GM21528 (cell line): ENCODE measurements at regions not wholly inside any gene's neighbourhood (a gene's known extent, or its start where the extent isn't known, plus 50 kb on each side); places are given as distances from the start of the nearest gene placed in this dataset.

ENCODE experiments used
- ATAC-seq: cut with Tn5 transposase; IDR thresholded peaks from one replicate; pipeline ENCODE4 v1.9.1; 2021; ENCODE audit warnings: mild to moderate bottlenecking, moderate library complexity; ENCODE audit not compliant: unreplicated experiment, low FRiP score

DNA sequence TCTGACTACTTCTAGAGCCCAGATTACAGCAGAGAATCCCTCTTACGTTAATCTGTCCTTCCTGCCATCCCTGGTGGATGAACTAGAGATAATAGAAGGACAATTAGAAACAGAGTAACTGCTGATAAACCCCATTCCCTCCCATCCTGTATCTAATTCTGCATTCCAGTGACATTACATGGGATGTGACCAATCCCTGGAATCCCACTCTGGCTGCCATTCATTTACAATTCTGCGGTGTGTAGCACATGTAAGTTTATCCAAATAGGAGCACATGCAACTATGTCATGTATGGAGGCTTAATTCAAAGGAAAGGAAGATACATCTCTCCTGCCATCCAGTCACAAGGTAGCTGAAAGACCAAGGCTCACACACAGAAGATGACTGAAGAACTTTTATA is 339.5 kb downstream of the GPAT3 start:
- ATAC-seq, result no peak

DNA sequence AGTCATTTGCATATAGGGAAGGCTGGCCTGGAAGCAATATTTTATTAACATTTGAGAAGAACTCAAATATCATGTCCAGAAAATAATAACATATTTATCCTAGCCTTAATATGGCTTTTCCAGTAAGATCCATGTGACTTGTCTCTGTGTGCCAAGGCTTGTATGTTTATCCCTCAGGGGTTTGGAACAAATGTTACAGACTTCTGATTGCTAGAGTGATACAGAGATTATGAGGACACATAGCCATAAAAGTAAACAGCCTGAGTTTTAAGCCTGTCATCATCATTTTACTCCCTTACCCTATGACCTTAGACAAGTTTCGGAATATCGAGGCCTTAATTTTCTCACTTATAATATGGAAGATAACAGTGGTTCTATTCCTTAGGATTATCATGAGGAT is 338.1 kb downstream of the GPAT3 start:
- ATAC-seq, result no peak

DNA sequence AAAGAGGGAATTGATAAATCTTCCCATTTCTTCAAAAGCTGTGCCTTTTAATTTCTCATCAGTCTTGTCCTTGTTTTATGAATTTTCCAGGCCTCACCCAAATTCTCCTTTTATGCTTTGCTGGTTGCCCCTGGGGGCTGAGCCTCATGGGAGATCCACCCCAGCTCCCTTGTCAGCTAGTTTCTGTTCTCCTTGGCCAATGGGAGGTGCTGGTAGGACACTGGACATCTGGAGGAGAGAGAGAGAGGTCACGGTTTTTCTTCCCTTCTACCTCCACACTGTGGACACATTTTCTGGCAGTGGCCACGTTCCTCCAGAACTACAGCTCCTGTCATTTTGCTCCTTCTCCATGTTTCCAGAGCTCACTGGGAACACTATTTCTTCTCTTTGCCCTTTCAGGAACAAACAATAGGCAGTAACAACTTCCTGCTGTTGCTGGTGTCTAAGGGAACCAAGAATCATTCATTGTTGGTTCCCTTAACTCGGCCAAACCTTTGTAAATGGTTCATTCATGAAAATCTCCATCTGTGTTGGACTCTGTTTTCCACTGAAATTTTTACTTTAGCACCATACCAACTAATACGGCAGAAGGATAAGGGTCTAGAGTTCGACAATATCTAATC is 334.5 kb downstream of the GPAT3 start:
- ATAC-seq, result no peak

DNA sequence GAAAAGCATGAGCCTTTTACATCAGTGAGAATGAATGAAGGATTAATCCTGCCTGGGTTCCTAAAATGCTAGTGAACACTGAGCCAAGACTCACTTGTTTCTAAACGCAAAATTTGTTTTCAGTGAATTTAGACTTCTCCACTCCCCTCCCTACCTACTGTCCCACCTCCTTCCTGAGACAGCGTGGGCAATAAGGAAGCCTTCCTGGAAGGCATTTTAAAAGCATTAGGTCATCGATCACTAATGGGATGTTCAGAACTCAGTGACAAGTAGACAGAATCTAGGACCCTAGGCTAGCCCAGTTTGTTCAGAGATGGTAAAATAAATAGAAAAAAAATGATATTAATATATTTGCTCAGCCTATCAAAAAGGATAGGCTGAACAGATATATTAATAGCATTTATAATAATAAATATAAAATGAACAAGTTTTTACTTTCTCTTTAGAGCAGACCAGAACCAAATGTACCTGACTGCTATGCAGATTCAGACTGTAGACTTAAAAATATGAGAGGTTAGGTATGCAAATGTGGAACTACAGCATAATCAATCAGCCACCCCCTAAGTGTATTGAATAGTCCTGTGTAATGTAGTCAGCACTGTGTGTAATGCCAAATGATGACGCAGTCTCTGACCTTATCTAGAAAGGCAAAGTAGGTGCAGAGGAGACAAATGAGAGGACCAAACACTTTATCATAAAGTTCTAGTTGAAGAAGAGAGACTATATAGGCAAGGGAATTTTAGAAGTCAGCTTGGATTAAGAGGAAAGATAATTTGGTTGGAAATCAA is 331.1 kb downstream of the GPAT3 start:
- ATAC-seq, result no peak

DNA sequence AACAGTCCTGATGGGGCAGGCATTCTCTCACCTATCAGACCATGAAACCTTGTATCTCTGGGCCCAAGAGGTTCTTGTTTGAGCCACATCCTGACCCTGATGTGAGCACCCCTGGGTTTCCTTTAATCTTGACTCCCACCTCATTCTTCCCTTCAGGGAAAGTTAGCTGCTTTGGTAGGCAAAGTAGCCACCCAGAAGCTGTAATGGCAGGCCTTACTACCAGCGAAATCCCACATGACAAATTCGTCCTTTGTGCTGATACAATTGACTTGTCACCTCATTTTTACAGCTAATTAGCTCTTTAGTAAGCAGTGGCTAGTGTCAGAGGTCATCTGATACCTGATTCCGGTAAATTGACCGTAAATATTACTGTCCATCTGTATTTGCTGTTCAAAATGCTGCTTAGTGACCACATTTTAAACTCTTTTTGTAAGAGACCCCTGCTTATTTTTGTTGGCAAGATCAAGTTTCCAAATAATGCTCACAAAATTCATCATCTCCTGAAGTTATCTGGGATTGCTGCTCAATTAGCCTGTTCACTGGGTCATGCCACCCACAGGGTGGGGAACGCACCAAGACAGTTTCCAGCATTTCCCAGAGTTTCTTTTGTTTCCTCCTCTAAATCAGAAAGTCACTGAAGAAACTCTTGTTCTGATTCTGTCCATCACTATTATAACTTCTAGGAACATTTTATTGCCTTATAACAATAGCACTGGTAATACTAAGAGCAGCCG is 329.7 kb downstream of the GPAT3 start:
- ATAC-seq, result no peak

DNA sequence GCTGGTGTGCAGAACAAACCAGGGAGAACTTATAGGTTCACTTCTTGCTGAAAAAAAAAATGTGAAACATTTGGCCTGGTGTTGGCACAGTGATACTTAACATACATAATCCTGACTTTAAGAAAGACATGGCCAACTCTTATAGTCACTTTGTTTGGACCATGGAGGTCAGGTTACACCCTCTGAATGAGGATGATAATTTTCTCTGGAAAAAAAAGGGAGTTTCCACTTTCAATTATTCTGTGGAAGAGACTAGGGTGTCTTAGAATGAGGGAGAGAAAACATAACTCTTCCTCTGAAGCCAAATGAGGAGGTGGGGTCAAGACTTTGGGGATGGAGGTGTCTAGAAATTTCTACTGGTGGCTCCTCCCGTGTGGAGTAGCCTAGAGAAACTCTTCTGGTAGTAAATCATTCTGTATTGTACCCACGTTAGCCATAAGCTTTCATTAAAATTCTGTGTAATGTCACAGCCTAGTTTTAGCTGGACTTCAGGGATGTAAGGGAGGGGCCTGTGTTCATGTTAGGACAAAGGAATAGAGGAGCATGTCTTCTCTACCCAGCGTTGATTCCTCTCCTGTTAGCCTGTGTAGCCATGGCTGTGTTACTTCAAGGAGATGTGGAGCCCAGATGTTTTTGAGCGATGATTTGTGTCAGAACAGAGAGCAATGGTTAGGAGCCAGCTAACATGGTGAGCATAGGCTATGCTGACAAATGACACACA is 328.3 kb downstream of the GPAT3 start:
- no peak for ATAC-seq

DNA sequence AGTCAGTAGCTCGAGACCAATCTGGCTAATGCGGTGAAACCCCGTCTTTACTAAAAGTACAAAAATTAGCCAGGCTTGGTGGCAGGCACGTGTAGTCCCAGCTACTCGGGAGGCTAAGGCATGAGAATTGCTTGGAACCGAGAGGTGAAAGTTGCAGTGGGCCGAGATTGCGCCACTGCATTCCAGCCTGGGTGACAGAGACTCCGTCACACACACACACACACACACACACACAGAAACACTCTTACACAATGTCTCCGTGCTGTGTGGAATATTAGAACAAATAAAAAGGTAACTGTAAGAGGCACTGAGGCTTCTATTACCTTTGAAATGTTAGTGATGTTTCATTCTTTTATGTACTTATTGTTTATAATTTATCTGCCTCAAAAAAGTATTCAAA is 326.6 kb downstream of the GPAT3 start:
- ATAC-seq, result no peak

DNA sequence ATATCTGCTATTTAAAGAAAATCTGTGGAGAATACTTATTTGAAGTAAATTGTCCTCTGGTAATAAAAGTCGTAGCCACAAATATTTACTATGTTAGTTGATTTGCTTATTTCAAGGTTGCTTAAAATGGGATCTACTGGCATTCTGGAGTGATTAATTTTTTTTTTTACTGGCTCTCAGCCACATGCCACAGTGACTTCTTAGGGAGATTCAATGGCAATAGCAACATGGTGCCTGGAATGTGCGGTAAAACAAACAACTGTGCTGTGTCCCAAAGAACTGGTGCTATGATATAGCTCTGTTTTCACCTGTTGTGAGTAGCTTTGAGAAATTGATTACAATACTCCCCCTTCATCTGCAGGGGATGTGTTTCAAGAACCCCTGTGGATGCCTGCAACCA is 324.3 kb downstream of the GPAT3 start:
- ATAC-seq, result no peak

DNA sequence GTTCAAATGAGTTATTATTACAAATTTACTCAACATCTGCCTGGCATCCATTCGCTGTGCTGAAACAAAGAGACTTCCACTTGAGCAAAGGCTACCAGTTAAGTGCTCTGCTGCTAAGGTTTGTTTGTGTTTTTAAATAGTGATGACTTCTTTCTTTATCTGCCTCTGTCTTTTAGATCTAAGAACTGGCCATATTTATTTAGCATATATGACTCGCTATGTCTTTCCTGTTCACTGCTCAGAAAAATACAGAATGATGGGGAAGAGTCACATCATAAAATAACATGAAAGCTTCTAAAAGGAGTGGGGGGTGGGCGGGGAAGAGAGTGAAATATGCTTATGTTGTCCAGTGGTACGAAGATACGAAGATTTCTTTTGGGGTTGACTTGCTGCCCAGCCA is 322.2 kb downstream of the GPAT3 start:
- ATAC-seq, result no peak

DNA sequence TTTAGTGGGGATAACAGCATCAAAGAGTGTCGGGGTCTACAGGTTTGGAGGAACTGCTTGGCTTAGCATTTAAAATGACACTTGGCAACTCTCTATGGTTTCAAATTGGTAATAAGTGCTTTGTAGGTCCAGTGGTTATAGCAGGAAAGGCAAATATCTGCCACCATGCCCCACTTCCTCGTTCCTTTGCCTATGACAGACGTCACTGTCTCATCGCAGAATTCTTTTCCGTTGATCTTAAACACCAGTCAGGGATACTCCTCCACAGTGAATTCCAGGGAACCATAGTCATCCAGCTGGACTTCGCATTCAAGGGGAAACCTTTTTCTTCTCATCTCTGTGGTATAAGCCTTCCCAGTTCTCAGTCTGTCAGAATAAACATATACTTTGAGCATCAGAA is 319.1 kb downstream of the GPAT3 start:
- no peak for ATAC-seq

DNA sequence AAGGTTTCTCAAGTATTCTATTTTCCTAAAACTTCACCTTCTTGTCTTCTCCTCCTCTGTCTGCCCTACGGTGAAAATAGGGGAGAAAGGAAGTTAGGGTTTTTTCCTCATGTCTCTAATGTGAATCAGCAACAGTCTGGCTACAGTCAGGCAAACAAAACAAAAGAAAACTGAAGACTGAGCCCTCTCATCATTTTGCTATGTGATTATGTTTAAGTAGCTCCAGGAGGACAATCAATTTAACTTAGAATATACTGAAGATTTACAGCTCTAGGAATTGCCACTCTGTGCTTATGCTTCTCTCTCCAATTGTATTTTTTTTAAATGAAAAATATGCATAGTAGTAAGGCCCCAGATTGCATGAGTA is 316.2 kb downstream of the GPAT3 start:
- no peak for ATAC-seq

DNA sequence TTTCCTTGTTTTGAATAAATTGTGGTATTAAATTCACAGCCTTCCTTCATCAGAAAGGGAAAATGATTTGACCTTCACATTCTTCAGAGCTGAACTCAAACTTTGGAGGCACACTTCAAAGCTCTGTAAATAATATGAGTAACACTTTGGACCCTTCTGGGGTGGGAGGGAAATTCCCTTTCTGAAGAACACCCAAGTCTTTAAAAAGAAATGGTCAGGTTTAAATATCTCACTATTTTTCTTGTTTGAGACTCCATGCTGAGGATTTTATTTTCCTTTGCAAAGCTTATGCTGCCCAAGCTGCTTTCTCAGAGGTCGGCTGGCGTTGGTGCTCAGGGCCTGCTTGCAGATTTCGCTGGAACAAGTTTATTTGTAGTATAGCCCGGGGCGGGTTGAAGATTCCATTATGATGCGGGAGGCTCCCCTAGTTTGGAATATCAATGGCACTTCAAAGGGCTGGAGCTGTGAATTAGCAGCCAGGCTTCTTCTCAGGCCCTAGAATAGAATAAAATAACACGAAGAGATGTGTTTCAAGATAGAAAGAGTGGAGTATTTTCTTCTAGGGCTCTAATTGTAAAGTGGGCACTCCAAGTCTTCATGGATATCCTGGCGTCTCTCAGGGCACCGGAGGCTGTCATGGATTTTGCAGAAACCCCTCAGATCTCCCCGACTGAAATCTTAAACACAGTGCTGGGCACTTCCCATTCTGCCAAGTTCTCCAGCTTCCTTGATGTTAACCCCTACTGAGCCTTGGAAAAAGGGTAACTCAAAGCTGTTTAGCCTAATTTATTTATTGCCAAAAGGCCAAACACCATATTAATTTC is 315.6 kb downstream of the GPAT3 start:
- no peak for ATAC-seq

DNA sequence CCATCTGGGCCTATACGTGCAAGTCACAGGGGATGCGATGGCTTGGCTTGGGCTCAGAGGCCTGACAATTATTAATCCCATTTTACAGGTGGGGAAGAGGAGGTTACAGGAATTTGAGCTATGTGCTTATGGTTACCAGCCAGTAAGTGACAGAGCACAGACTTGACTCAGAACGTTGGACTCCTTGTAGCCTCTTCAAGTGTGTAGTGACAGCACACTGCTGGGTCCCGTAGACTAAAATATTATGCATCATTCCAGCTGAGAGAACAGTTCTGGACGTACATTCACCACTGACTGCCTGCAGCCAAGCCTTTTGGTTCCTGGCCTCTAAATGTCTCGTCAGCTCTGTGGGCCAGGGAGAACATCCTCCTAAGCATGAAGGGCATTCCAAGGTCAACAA is 314.5 kb downstream of the GPAT3 start:
- ATAC-seq, result no peak

DNA sequence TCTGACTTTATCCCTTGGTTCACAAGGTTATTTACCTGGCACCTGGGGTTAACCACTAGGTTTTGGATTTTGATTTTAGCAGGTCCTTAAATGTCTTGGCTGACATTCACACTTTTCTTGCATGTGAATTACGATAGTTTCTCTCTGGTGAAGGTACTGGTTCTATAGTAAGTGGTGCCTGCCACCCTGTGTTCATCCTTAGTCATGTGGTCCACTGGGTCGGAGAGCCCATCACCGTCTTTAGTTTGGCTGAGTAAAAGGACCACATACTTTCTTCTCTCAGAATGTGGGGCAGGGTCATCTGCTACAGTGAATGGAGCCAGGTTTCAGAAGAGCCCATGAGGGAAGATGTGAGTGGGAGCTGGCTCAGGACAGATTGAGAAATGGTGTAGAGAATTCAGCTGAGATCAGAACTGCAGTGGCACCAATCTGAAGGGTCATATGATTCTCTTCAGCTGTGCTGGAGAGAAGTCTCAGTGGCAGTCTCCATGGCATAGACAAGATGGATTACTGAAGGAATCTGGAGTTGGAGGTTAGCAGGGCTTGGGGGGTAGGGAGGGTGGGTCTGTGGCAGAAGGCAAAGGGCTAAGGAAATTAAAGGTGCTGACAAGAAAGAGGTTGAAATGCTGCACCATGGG is 310.4 kb downstream of the GPAT3 start:
- ATAC-seq, result no peak

DNA sequence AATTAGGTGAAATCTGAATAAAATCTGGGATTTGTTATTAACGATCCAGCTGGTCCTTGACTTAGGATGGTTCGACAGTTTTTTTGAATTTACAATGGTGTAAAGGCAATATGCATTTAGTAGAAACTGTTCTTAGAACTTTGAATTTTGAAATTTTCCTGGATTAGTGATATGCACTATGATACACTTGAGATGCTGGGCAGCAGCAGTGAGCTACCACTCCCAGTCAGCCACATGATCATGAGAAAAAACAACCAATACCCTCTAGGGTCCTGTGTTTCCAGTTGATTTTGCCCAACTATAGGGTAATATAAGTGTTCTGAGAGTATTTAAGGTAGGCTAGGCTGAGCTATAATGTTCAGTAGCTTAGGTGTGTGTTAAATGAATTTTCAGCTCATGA is 303.7 kb downstream of the GPAT3 start:
- ATAC-seq, result no peak

DNA sequence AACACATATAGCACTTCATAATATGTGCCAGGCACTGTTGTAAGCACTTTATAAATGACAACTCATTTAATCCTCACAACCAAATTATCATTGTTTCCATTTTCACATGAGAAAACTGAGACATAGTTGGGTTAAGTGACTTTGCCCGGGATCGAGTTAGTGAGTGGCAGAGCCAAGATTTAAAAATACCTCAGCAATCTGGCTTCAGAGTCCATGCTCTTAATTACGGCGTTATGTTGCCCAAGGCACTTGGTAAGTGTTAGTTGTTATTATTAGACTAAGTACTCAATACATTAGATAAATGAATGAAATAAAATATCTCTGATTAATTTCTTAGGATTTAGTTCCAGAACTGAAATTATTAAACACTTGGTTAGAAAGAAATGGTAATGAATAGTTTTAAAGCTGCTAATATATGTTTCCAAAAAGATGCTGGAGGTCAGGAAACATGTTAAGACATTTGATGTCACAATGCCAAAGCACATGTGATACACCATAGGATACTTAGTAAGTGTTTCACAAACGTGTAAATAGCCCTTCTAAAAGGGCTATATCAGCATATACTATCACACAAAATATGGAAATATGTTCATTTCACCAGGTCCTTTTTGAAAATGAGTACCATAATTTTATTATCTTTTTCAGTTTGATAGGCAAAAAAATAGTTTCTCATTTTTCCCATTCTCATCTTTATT is 301.9 kb downstream of the GPAT3 start:
- no peak for ATAC-seq

DNA sequence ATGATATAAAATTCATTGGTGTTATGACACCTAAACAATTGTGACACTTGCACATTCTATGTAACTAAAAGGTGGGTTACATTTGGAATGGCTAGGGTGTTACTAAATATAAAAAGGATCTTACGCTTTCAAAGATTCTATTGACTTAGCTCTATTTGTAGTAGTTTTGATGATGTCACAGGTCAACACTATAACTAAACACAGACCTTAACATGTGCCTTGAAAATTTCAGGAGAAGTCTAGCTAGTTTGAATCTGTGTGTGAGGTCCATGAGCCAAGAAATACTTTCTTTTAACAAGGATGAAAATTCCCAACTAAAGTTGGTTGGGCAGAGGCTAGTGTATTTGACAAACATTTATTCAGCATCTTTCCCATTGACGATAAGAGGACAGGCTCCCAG is 298.0 kb downstream of the GPAT3 start:
- no peak for ATAC-seq

DNA sequence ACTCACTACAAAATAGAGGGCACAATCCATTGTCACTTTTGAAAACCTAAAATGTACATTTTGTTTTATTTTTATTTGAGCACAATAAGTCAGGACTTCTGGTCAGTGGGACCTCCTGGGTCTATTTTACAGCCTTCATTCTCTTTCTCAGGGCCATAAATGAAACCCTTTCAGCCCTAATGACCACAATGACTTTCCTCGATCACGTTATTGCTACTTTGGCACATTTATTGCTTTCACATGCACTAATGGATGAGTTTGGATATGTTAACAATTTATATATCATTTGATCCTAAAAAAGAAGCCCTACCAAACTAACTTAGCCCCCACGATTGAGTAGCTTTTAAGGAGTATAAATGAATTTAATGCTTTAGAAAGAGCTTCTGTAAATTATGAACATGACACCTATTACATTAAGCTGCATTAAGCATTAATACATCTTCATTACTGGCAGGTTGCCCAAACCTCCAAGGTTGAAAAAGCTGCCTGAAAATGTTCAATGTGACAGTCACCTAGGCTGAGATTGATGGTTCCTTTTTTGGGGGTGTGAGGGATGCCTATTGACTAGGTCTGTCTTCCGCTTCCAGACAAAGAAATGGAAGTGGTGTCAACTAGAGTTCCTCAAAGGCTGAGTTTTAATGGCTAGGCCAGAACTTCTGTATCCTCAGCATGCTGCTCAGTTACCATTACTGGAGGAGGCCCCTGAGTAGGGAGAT is 296.4 kb downstream of the GPAT3 start:
- no peak for ATAC-seq

DNA sequence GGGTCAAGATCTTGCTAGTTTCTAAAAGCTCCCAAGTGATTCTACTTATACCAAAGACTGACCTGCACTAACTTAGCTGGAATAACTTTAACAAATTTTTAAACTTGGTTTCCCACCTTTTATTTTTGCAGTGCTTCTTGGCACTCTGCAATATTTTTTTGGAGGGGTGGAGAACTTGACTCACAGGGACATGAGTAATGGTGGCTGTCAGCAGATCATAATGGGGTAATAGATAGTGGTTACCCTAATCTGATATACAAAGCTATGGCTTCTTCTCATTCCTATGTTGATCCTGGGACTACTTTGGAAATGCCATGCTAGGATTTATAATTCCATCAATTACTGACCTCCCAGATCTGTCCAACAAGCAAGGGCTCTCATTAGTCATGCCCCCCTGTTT is 295.7 kb downstream of the GPAT3 start:
- ATAC-seq, result no peak
